SKM-1 (cell line): ENCODE measurements at regions not wholly inside any gene's neighbourhood (a gene's known extent, or its start where the extent isn't known, plus 50 kb on each side); places are given as distances from the start of the nearest gene placed in this dataset.
"Not testable (repeated sequence)": the region's sequence is repeated elsewhere in the genome, so short reads cannot be mapped to it uniquely, and the experiment has no call there.

Experiments
- DNase-seq: peaks from one replicate; lab custom pipeline; 2025; ENCODE audit not compliant: unreplicated experiment; lab: John Stamatoyannopoulos, UW

DNA sequence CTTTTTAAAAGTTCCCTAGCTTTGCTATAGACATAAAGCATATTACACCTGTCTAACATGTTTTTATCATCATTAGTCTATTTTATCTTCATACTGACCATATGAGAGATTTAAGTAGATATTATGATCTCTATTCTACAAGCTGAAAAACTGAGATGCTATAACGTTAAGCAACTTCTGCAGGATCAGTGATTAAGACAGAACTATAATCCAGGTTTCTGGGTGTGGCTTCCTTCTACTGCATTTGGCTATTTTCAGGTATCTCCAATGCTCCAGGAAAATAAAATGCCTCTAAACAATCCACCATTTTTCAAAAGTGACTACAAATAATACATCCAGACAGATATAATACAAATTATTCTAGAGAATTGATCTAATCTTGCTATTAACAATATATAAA is 53.4 kb downstream of the RGS2 start:
- DNase-seq, result no peak

DNA sequence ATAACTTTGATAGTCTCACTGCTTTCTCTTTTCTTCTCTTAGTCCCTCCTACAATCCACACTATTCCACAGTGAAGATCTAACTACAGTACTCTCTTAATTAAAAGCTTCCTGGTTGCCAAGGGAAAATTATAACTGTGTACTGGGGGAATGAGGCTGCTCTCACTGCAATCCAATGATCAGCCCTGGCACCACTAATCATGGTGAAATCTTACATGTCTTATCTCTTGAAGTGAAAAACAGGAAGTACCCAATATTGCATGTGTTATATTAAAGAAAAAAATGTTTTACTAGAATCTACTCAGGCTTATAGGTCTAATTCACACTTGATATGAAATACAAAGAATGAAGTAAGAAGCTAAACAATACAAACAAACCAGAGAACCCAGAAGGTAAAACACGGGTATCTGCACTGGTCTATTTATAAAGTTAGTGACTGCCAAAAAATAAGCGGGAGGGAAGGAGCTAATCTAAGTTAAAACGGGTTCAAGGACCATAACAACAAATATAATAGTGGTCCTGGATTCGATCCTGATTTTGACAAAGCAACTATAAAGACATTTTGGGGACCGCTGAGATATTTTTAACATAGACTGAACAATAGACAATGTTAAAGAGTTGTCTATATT is 57.5 kb downstream of the RGS2 start:
- DNase-seq, result no peak

DNA sequence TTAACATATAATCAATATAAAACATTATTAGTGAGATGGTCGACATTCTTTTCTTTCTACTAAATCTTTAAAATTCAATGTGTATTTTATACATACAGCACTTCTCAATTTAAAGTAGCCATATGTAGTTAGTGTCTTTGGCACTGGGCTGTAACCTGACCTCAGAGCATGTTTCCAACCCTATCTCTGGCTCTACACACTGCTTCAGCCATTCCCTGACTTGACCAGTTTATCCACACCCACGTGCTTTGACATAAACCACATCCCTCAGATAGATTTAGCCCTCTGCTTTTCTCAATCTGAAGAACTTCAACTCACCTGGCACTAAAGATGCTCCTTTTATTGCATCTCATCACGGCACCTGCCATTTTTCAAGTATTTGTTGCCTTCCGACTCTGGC is 58.3 kb downstream of the RGS2 start:
- no peak for DNase-seq

DNA sequence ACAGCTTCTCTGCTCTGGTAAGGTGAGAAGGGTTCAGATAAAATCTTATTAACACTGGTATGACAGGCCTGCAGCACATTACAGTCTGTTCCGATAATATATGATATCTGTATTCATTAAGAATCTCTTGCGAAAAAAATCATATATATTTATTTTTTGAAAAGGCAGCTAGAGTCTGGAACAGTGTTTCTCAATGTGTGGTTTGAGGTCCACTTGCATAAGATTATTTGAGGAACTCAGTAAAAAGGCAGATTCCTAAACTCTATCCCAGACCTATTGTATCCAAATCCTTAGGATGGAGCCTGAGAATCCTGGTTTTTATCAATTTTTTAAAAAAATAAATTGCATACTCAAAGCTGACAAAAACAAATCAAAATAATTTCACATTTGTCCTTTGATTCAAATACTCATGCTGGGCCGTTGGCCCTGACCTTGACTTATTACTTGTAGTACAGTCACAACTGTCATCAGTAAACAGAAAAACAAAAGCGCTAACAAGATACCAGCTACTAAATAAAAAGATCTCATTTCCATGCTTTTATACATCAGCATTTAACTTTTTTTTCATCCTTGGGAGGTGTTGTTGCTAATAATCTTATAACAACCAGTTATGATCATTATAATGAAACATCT is 60.6 kb downstream of the RGS2 start:
- peak; percentile 54 for DNase-seq

DNA sequence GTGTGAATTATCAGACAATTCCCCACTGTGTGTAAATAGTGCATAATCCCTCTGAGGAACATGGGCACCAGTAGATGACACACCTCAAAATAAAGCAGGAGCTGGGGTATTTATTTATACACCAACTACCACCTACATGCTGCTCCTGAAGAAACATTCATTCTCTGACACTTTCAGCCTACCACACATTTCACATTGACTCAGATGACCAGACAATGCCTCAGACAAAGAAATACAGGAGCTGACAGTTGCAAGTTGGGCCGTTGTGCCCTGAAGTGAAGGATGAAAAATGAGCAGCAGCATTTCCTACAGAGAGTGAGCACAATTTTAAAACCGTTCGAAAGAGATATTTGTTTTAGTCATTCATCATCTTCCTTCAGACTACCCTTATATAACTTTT is 63.2 kb downstream of the RGS2 start:
- DNase-seq, result no peak

DNA sequence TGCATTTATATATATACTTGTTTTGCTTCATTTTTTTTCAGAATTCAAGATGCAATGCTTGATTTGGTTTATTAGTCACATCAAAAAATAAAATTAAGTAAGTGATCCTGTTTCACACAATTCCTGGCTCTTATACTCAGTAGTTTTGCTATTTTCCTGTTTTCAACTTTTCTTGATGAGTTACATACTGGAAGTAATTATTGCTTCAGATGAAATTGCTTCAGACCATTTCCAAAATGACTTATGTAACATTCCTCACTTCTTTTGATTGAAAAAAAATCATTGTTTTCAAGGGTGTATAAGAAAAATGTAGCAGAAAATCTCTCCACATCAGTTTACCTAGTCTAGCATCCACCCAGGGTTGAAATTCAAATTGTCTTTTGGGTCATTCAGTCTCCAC is 65.0 kb downstream of the RGS2 start:
- no peak for DNase-seq

DNA sequence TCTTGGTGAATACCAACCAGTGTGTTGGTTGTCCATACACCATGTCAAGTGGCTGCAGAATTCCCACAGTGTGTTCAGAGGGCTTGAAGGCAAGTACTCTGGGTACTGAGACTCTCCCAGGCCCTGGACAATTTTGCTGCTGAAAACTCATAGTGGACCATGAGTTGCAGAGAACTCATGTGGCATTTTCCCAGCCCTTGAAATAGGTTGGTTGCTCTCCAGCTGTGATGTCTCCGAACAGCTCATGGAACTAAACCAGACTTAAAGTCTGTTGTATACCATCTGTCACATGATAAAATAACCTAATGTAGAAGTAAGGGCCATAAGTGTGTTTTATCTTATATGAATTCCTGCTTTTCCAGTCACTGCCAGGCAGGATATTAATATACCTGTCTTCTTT is 67.8 kb downstream of the RGS2 start:
- no peak for DNase-seq

DNA sequence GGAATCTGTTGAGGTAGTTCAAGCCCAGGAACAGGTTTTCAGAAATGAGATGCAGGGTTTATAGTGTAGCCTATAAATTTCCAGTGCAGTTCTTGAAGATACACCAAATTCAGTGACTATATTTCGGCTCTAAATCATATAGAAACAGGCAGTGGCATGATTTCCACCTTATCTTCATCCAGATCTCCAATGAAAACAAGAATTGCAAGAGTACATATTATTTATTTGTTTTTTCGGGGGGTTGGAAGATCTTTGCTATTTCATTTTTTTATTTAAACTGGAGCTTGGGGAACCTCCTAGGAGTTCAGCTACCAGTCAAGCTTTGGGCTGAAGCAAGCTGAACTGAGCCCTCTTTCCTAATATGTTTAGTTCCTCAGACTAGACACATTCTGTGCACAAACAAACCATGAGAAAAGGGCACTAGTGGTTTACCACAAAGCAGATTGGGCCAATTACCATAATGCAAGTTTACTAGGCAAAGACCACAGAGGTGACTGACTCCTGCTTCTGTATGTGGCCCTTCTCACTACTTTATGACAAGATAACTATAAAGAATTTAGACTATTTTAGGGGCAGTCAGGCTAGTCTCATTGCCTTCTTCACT is 68.5 kb downstream of the RGS2 start:
- DNase-seq, result no peak

DNA sequence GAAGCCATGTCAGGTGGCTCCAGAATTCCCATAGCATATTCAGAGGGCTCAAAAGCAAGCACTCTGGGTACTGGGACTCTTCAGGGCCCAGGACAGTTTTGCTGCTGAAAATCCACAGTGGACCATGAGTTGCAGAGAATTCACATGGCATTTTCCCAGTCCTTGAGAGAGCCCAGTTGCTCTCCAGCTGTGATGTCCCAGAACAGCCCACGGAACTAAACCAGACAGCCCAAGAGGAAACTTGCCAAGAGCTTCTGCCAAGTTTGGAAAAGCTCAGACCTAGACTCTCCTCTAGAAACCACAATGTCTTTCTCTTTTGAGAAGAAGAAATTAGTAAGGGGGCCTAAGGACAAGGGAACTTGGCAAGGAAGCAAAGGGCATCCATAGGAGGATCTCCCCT is 69.4 kb downstream of the RGS2 start:
- DNase-seq, result no peak

DNA sequence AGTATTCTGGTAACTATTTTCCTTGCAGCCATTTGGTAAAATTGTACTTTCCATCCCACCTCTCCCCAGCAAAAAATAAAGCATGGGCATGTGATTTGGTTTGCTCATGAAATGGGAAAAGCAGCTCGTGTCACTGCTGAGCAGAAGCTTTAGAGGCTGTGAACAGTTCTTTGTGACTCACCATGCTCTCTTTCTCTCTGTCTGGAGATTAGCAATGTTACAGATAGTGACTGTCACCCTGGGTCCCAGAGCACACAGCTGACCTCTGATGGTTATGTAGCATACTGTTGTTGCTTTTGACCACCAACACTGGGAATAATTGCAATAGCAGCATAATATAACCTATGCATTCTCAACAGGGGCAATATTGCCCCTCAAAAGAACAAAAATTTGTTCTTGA is 70.6 kb downstream of the RGS2 start:
- DNase-seq, result no peak

DNA sequence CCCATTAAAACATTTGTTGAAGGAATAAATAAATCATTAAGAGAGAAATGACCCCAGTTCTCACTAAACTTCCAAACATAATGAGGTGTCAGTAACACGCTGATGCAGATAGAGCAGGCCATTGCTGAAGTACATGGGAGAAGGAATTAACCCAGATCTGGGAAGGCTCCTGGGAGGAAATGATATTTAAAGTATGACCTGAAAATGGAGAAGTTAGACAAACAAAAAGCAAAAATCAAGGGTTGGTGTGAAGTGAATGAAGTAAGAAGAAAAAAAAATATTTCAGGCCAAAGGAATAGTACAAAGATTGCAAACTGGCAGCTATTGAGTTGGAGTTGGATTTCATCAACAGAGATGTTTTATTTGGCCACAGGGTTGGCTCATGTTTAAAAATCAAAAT is 71.4 kb downstream of the RGS2 start:
- DNase-seq, result no peak

DNA sequence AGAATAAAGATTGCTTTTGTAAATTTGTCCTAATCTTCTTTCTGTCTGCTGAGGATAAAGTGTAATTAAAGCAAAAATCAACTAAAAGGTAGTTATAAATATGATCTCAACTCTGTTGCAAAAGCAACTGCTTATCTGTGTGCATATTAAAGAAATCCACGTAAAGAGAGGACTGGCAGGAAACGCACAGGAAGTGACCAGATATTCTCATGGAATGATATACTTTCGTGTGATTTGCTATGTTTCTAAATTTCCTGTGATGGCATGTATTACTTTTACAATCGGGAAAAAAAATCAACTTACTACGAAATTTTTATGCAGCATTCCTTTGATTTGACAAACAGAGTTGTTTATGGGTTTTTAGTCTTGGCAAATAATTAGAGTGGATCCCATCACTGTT is 75.4 kb downstream of the RGS2 start:
- no peak for DNase-seq

DNA sequence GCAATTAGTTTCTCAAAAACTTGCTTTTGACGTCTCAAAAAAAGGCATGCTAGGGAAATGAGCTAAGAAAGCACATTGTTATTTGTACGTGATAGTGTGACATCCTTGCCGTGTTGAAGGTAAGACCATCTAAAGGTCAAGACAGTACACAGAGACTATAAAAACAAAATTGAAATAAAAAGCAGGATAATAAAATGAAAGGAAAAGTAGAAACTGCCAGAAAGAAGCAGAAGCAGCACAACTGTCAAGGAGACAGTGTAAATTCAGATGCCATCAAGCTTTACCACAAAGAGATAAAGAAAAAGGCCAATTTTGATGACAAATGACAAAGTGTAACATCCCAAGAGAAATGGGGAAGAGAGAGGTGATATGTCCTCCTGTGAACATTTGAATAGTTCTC is 76.5 kb downstream of the RGS2 start:
- not testable (repeated sequence) for DNase-seq

DNA sequence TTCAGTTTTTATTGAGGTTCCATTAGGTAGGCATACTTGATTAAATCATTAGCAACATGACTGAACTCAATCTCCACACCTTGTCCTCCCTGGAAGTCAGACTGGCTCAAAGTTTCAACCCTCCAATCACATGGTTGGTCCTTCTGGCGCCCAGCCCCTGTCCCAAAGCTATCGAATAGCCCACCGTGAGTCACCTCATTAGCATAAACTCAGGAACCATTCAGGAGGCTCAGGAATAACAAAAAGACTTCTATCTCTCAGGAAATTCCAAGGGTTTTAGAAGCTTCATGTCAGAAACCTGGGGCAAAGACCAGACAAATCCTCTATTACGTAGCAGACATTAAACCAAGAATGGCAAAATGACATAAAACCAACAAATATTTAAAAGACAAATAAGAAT is 78.6 kb downstream of the RGS2 start:
- no peak for DNase-seq

DNA sequence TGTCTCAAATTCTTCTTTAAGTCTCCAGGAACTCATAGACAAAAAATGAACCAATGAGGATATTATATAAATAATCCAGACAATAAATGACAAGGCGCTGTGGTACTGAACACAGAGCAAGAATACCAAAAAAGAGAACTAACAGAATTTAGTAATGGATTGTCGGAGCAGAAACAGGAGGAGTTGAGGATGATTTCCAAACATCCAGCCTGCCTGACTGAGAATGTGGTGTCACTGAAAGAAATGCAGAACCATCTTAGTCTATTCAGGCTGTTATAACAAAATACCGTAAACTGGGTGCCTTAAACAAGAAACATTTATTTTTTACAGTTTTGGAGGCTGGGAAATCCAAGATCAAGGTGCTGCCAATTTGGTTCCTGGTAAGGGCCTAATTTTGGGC is 79.7 kb downstream of the RGS2 start:
- no peak for DNase-seq

DNA sequence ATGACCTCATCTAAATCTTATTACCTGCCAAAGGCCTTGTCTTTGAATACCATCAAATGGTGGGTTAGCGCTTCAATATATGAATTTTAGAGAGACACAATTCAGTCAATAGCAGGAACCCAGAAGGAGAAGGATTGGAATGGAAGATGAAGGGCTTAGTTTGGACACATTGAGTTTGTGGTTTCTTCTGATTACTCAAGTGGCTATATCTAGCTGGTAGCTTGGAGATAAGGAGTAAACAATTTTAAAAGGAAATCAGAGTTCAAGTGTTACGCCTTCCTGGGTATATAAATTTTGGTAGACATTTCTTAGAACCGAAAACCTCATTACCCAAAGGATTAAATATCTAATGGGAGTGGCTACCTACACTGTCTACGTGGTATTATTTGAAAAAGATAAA is 80.2 kb downstream of the RGS2 start:
- no peak for DNase-seq

DNA sequence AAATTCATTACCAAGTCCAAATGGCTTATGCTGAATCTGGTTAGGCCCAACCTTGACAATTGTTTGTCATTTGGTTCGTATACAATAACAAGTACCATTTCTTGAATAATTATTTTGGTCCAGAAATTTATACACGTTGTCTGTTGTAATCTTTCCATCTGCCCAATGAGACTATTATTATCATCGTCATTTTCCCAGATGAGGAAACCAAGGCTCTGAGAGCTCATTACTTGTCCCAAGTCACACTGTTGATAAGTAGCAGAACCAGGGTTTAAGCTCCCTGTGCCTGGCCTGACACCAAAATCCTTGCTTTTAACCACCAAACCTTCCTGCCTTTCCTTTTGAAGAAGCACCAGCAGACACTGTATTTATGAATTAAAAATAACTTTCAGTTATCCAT is 81.3 kb downstream of the RGS2 start:
- DNase-seq, result no peak

DNA sequence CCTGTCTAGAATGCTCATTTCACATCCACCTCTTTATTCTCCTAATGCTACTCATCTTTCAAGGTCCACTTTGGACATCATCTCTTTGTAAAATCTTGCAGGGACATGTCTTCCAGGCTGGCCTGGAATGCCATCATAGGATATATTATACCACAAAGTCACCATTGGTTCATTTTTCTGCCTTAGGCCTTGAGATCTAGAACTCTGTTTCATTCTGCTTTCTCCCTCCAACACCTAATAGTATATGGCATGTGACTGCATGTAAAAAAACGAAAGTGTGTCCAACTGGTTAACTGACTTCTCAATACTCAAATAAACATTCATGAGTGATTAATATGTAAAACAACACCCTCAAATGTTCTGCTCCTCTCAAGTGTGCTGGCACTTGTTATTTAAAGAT is 84.1 kb downstream of the RGS2 start:
- no peak for DNase-seq

DNA sequence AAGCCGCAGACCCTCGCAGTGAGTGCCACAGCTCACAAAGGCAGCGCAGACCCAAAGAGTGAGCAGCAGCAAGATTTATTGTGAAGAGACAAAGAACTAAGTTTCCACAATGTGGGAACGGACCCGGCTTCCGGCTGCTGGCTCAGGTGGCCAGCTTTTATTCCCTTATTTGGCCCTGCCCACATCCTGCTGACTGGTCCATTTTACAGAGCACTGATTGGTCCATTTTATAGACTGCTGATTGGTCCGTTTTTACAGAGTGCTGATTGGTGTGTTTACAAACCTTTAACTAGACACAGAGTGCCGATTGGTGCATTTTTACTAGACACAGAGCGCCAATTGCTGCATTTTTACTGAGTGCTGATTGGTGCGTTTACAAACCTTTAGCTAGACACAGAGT is 86.6 kb downstream of the RGS2 start:
- not testable (repeated sequence) for DNase-seq

DNA sequence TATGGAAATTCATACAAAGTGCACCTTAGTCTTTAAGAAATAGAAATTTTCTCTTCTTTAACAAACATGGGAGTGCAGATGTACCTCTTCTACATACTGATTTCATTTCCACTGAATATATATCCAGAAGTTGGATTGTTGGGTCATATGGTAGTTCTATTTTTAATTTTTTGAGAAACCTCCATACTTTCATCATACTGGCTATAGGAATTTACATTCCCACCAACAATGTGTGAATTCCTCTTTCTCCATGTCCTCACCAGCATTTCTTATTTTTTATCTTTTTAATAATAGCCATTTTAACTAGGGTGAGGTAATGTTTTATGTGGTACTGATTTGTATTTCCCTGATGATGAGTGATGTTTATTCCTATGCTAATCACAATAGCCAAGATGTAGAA is 87.5 kb downstream of the RGS2 start:
- no peak for DNase-seq

DNA sequence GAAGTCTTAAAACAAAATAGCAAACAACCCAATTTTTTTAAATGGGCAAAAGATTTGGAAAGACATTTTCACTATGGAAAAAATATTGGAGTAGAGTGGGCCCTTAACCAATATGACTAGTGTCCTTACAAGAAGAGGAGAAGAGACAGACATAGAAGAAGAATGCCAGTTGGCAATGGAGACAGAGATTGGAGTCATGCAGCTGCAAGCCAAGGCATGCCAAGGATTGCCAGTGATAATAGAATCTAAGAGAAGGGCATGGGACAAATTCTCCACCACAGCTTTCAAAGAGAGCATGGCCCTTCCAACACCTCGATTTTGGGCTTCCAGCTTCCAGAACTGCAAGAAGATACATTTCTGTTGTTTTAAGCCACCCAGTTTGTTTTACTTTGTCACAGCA is 92.7 kb downstream of the RGS2 start:
- DNase-seq, result no peak

DNA sequence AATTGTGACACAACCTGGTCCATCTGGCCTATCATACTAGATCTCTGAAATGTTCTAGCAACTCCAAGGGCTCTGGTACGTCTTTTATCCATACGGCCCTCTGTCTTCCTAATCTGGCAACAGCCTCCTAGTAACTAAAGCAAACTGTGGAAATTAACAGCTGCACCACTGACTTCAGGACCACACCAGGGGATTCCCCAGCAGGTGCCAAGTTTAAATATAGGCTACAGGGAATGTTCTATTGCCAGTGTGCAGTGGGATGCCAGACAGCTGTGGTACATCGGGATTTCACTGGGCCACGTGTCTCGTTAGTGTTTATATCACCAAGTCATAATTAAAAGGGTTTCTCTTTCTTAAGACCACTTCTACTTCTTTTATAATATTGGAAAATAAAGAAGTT is 94.3 kb downstream of the RGS2 start:
- no peak for DNase-seq

DNA sequence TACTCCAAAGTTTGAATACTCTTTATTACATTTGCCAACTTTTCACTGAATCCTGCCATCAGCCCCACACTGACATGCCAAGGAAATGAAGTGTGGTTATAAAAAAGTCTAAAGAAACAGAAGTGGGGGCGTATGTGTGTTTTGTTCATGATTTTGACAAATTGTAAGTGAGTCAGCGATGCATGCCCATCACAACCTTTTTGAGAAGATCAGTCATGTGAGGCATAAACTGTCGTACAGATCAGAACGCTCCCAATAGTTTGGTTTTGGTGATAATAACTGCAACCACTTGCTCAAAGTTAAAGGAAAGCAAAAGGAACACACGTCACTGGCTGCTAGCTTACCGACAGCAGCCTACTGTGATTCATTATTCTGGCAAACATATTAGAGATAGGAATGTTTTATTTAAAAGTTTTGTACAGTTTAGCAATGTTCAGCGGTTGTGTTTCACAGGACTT is 95.6 kb downstream of the RGS2 start:
- DNase-seq, result no peak
